Endothelial cell (in vitro differentiated cells): ENCODE measurements at regions not wholly inside any gene's neighbourhood (a gene's known extent, or its start where the extent isn't known, plus 50 kb on each side); places are given as distances from the start of the nearest gene placed in this dataset.

Source experiments
- DNase-seq: peaks from one replicate; pipeline ENCODE4 v3.0.0; 2021; ENCODE audit warnings: low spot score
- H3K27ac Mint-ChIP-seq: one replicate; pipeline ENCODE4 v1.8.0; 2021; ENCODE audit warnings: mixed read lengths, inconsistent platforms; ENCODE audit not compliant: unreplicated experiment
- H3K27me3 Mint-ChIP-seq: one replicate; pipeline ENCODE4 v1.8.0; 2021; ENCODE audit warnings: mild to moderate bottlenecking, moderate library complexity, mixed read lengths, inconsistent platforms; ENCODE audit not compliant: unreplicated experiment
- H3K36me3 Mint-ChIP-seq: one replicate; pipeline ENCODE4 v1.8.0; 2021; ENCODE audit warnings: mild to moderate bottlenecking, low read depth, mixed read lengths, inconsistent platforms; ENCODE audit not compliant: unreplicated experiment
- H3K4me1 Mint-ChIP-seq: one replicate; pipeline ENCODE4 v1.8.0; 2021; ENCODE audit warnings: mild to moderate bottlenecking, mixed read lengths, inconsistent platforms; ENCODE audit not compliant: unreplicated experiment
- H3K4me3 Mint-ChIP-seq: one replicate; pipeline ENCODE4 v1.8.0; 2021; ENCODE audit warnings: mild to moderate bottlenecking, mixed read lengths, inconsistent platforms; ENCODE audit not compliant: unreplicated experiment
- H3K9me3 Mint-ChIP-seq: one replicate; pipeline ENCODE4 v1.8.0; 2021; ENCODE audit warnings: mixed read lengths, inconsistent platforms; ENCODE audit not compliant: unreplicated experiment
- CTCF ChIP-seq: fragments of 200-600 bp; sonication (generic); IDR thresholded peaks from one replicate; pipeline ENCODE4 v1.5.0; 2021; ENCODE audit warnings: antibody characterized with exemption; ENCODE audit not compliant: unreplicated experiment

GRCh38 chr12:40632171-40632570, 60.1 kb upstream of the CNTN1 start:
- Mint-ChIP-seq H3K4me3 (no peak overlapping the region), H3K4me1 (no peaks in the 10 kb centered on the region), H3K36me3 (no peaks in the 10 kb centered on the region), H3K27me3 (no peaks in the 10 kb centered on the region), H3K9me3 (no peaks in the 10 kb centered on the region), H3K27ac (no peak overlapping the region)
- TF ChIP-seq CTCF, result no peak
- no peak for DNase-seq

- no peak for DNase-seq
- H3K9me3 Mint-ChIP-seq, result no peaks in the 10 kb centered on the region
- no peaks in the 10 kb centered on the region for H3K4me1 Mint-ChIP-seq
- TF ChIP-seq CTCF, result no peak
- H3K27me3 Mint-ChIP-seq, result no peaks in the 10 kb centered on the region
- no peak overlapping the region for H3K4me3 Mint-ChIP-seq
- no peaks in the 10 kb centered on the region for H3K36me3 Mint-ChIP-seq
- no peak overlapping the region for H3K27ac Mint-ChIP-seq
Measured at GRCh38 chr12:40632933-40633332, 59.3 kb upstream of the CNTN1 start.

GRCh38 chr12:40634517-40635131, 57.6 kb upstream of the CNTN1 start:
- peaks cover 2% of the 10 kb centered on the region for H3K27me3 Mint-ChIP-seq

GRCh38 chr12:40635141-40635731, 57.0 kb upstream of the CNTN1 start:
- no peak for DNase-seq
- Mint-ChIP-seq H3K9me3 (no peaks in the 10 kb centered on the region), H3K27me3 (peaks cover 2% of the 10 kb centered on the region), H3K36me3 (no peaks in the 10 kb centered on the region), H3K4me1 (no peaks in the 10 kb centered on the region), H3K27ac (no peak overlapping the region), H3K4me3 (no peak overlapping the region)
- TF ChIP-seq CTCF, result no peak

More at GRCh38 chr12:40634517-40635131, 57.6 kb upstream of the CNTN1 start:
- H3K4me1 Mint-ChIP-seq, result no peaks in the 10 kb centered on the region
- no peak overlapping the region for H3K27ac Mint-ChIP-seq
- TF ChIP-seq CTCF, result no peak
- no peak for DNase-seq
- H3K9me3 Mint-ChIP-seq, result no peaks in the 10 kb centered on the region
- H3K4me3 Mint-ChIP-seq, result no peak overlapping the region
- no peaks in the 10 kb centered on the region for H3K36me3 Mint-ChIP-seq
